GM11168 (cell line): ENCODE measurements at regions not wholly inside any gene's neighbourhood (a gene's known extent, or its start where the extent isn't known, plus 50 kb on each side); places are given as distances from the start of the nearest gene placed in this dataset.

ENCODE experiments used
- in situ Hi-C: fragments of 300-500 bp; cut with MboI; formaldehyde crosslinking; loops from one replicate; pipeline ENCODE4 v1.12.0; 2022; ENCODE audit warnings: low sequenced_read_pairs; ENCODE audit not compliant: unreplicated experiment

- in situ Hi-C loops, result no loop called here
Observed at GRCh38 chr22:34946339-34946985, 119.5 kb upstream of the ISX start.

GRCh38 chr22:34950489-34950888 is 115.5 kb upstream of the ISX start:
- in situ Hi-C loops, result no loop called here

GRCh38 chr22:34951212-34951611 is 114.7 kb upstream of the ISX start:
- in situ Hi-C loops, result no loop called here

GRCh38 chr22:34960005-34960404 is 106.0 kb upstream of the ISX start:
- in situ Hi-C loops, result no loop called here

GRCh38 chr22:34966980-34967565 is 98.9 kb upstream of the ISX start:
- in situ Hi-C loops, result no loop called here

GRCh38 chr22:34969001-34969790 is 96.8 kb upstream of the ISX start:
- in situ Hi-C loops, result no loop called here

GRCh38 chr22:34971456-34971855 is 94.5 kb upstream of the ISX start:
- in situ Hi-C loops, result no loop called here

- in situ Hi-C loops, result no loop called here
Observed at GRCh38 chr22:34972191-34972897, 93.6 kb upstream of the ISX start.

- in situ Hi-C loops, result no loop called here
Observed at GRCh38 chr22:34973016-34973415, 92.9 kb upstream of the ISX start.

- in situ Hi-C loops, result no loop called here
Observed at GRCh38 chr22:34973926-34974325, 92.0 kb upstream of the ISX start.

- in situ Hi-C loops, result no loop called here
Observed at GRCh38 chr22:34975721-34976120, 90.2 kb upstream of the ISX start.

GRCh38 chr22:34976474-34976873 is 89.5 kb upstream of the ISX start:
- in situ Hi-C loops, result no loop called here

GRCh38 chr22:34976886-34977285 is 89.1 kb upstream of the ISX start:
- in situ Hi-C loops, result no loop called here

- in situ Hi-C loops, result no loop called here
Observed at GRCh38 chr22:34986523-34986922, 79.4 kb upstream of the ISX start.

GRCh38 chr22:34992672-34993071 is 73.3 kb upstream of the ISX start:
- in situ Hi-C loops, result no loop called here

- in situ Hi-C loops, result no loop called here
Observed at GRCh38 chr22:34993548-34993947, 72.4 kb upstream of the ISX start.

- in situ Hi-C loops, result no loop called here
Observed at GRCh38 chr22:34997633-34998299, 68.2 kb upstream of the ISX start.

GRCh38 chr22:34998921-34999320 is 67.0 kb upstream of the ISX start:
- in situ Hi-C loops, result no loop called here

GRCh38 chr22:35008213-35008612 is 57.7 kb upstream of the ISX start:
- in situ Hi-C loops, result loop anchor here (25.0 kb wide), 1 partner anchor 596 kb away; no protein-coding TSS in a partner anchor

GRCh38 chr22:35010543-35010942 is 55.4 kb upstream of the ISX start:
- in situ Hi-C loops, result loop anchor here (25.0 kb wide), 1 partner anchor 598 kb away; no protein-coding TSS in a partner anchor
